ENCODE measurements at regions not wholly inside any gene's neighbourhood (a gene's known extent, or its start where the extent isn't known, plus 50 kb on each side); places are given as distances from the start of the nearest gene placed in this dataset.

GRCh38 chr9:26406676-26407075 is 485.9 kb downstream of the CAAP1 start:
- Histone ChIP-seq H3K27ac (ENCODE audit: extremely low read depth, low read depth, low read length) (no peak overlapping the region), H3K4me1 (ENCODE audit: control insufficient read depth, insufficient read depth, low read length) (no peaks in the 10 kb centered on the region), H3K4me3 (ENCODE audit: low read depth, low read length) (no peak overlapping the region), H3K36me3 (ENCODE audit: control insufficient read depth in 2 of 2, insufficient read depth in 1 of 2, low read length in 2 of 2) (no peaks in the 10 kb centered on the region), H3K9me3 (ENCODE audit: control insufficient read depth, insufficient read depth, low read depth, low read length) (no peaks in the 10 kb centered on the region)
- CTCF ChIA-PET, result interaction anchor here (0.7 kb wide), 1 partner anchor 16 kb away, joined by 3 read pairs; no protein-coding TSS in a partner anchor
- TF ChIP-seq, protein P1, sequence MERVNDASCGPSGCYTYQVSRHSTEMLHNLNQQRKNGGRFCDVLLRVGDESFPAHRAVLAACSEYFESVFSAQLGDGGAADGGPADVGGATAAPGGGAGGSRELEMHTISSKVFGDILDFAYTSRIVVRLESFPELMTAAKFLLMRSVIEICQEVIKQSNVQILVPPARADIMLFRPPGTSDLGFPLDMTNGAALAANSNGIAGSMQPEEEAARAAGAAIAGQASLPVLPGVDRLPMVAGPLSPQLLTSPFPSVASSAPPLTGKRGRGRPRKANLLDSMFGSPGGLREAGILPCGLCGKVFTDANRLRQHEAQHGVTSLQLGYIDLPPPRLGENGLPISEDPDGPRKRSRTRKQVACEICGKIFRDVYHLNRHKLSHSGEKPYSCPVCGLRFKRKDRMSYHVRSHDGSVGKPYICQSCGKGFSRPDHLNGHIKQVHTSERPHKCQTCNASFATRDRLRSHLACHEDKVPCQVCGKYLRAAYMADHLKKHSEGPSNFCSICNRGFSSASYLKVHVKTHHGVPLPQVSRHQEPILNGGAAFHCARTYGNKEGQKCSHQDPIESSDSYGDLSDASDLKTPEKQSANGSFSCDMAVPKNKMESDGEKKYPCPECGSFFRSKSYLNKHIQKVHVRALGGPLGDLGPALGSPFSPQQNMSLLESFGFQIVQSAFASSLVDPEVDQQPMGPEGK (tag by site-specific recombination; IDR thresholded peaks at IDR 0.05), result no peak
- TF ChIP-seq, protein P2, sequence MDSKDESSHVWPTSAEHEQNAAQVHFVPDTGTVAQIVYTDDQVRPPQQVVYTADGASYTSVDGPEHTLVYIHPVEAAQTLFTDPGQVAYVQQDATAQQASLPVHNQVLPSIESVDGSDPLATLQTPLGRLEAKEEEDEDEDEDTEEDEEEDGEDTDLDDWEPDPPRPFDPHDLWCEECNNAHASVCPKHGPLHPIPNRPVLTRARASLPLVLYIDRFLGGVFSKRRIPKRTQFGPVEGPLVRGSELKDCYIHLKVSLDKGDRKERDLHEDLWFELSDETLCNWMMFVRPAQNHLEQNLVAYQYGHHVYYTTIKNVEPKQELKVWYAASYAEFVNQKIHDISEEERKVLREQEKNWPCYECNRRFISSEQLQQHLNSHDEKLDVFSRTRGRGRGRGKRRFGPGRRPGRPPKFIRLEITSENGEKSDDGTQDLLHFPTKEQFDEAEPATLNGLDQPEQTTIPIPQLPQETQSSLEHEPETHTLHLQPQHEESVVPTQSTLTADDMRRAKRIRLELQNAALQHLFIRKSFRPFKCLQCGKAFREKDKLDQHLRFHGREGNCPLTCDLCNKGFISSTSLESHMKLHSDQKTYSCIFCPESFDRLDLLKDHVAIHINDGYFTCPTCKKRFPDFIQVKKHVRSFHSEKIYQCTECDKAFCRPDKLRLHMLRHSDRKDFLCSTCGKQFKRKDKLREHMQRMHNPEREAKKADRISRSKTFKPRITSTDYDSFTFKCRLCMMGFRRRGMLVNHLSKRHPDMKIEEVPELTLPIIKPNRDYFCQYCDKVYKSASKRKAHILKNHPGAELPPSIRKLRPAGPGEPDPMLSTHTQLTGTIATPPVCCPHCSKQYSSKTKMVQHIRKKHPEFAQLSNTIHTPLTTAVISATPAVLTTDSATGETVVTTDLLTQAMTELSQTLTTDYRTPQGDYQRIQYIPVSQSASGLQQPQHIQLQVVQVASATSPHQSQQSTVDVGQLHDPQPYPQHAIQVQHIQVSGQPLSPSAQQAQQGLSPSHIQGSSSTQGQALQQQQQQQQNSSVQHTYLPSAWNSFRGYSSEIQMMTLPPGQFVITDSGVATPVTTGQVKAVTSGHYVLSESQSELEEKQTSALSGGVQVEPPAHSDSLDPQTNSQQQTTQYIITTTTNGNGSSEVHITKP (tag by site-specific recombination; IDR thresholded peaks at IDR 0.05), result no peak
- TF ChIP-seq SP7 (tag by site-specific recombination; IDR thresholded peaks at IDR 0.05) (no peak), ZNF561 (tag by site-specific recombination; IDR thresholded peaks at IDR 0.05; ENCODE audit: borderline replicate concordance) (no peak), SP3 (tag by site-specific recombination; IDR thresholded peaks at IDR 0.05) (no peak), ZNF311 (tag by site-specific recombination; IDR thresholded peaks at IDR 0.05; ENCODE audit: borderline replicate concordance) (no peak), ZNF114 (tag by site-specific recombination; IDR thresholded peaks at IDR 0.05) (no peak), ZNF274 (IDR thresholded peaks at IDR 0.05; ENCODE audit: low read length) (no peak), ZNF274 (tag by site-specific recombination; IDR thresholded peaks at IDR 0.05; ENCODE audit: borderline replicate concordance) (no peak), TSHZ1 (tag by site-specific recombination; IDR thresholded peaks at IDR 0.05; ENCODE audit: borderline replicate concordance) (no peak), IKZF3 (tag by site-specific recombination; IDR thresholded peaks at IDR 0.05) (no peak), TCF7L2 (IDR thresholded peaks at IDR 0.05; ENCODE audit: borderline replicate concordance, low read depth, low read length) (no peak), ZNF514 (tag by site-specific recombination; IDR thresholded peaks at IDR 0.05) (no peak), ZNF701 (tag by site-specific recombination; IDR thresholded peaks at IDR 0.05) (no peak), ZNF596 (tag by site-specific recombination; IDR thresholded peaks at IDR 0.05) (no peak), ZBTB44 (tag by site-specific recombination; IDR thresholded peaks at IDR 0.05) (no peak), ZNF707 (tag by site-specific recombination; IDR thresholded peaks at IDR 0.05) (no peak), ZNF645 (tag by site-specific recombination; IDR thresholded peaks at IDR 0.05) (no peak)
- POLR2A ChIA-PET, result no interaction called here

Data from HEK293 (cell line).